ENCODE measurements at regions not wholly inside any gene's neighbourhood (a gene's known extent, or its start where the extent isn't known, plus 50 kb on each side); places are given as distances from the start of the nearest gene placed in this dataset.

- TF ChIP-seq, protein P1, sequence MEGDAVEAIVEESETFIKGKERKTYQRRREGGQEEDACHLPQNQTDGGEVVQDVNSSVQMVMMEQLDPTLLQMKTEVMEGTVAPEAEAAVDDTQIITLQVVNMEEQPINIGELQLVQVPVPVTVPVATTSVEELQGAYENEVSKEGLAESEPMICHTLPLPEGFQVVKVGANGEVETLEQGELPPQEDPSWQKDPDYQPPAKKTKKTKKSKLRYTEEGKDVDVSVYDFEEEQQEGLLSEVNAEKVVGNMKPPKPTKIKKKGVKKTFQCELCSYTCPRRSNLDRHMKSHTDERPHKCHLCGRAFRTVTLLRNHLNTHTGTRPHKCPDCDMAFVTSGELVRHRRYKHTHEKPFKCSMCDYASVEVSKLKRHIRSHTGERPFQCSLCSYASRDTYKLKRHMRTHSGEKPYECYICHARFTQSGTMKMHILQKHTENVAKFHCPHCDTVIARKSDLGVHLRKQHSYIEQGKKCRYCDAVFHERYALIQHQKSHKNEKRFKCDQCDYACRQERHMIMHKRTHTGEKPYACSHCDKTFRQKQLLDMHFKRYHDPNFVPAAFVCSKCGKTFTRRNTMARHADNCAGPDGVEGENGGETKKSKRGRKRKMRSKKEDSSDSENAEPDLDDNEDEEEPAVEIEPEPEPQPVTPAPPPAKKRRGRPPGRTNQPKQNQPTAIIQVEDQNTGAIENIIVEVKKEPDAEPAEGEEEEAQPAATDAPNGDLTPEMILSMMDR (IDR thresholded peaks at IDR 0.05), result no peak
- no peak for TF ChIP-seq POLR2A (IDR thresholded peaks at IDR 0.05)
Observed at GRCh38 chr13:29654843-29655547, 59.5 kb upstream of the SLC7A1 start.

Measured in right lobe of liver (tissue), 4 donors.